ENCODE measurements at regions not wholly inside any gene's neighbourhood (a gene's known extent, or its start where the extent isn't known, plus 50 kb on each side); places are given as distances from the start of the nearest gene placed in this dataset.

DNA sequence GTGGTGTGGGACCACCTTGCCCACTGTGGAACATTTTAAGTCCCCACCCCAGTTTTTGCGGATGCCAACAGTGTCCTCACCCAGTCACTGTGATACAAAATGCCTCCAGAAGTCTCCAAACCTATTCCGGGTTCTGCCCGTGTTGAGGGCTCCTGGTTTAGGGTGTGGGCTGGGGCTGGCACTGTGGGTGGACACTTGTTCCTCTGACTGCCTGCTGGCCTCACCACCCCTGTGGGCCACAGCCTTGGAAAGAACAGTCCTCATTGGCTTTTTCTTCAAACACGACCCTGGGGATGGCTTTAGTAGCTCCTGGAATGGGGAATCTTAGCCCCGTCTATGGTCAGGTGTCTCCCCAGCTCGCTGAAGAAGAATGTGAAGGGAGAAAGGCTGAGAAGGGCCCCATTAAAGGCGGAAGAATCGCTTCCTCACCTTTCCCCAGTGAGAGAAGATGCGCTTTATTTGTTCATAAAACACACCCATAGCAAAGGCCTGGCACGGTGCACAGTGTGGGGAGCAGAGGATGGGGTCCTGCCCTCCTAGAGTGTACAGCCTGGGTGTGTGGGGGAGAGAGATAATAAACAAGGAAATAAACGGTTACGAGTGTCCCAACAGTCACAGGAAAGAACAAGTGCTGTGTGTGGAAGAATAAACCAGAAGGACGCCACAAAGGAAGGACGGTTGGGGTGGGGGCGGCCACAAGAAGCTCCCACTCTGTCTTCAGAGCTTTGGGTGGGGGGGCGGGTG, 56.3 kb upstream of the SLC22A11 start:
- no peak for DNase-seq (ENCODE audit: low read depth in 1 of 2, low spot score in 1 of 2)

DNA sequence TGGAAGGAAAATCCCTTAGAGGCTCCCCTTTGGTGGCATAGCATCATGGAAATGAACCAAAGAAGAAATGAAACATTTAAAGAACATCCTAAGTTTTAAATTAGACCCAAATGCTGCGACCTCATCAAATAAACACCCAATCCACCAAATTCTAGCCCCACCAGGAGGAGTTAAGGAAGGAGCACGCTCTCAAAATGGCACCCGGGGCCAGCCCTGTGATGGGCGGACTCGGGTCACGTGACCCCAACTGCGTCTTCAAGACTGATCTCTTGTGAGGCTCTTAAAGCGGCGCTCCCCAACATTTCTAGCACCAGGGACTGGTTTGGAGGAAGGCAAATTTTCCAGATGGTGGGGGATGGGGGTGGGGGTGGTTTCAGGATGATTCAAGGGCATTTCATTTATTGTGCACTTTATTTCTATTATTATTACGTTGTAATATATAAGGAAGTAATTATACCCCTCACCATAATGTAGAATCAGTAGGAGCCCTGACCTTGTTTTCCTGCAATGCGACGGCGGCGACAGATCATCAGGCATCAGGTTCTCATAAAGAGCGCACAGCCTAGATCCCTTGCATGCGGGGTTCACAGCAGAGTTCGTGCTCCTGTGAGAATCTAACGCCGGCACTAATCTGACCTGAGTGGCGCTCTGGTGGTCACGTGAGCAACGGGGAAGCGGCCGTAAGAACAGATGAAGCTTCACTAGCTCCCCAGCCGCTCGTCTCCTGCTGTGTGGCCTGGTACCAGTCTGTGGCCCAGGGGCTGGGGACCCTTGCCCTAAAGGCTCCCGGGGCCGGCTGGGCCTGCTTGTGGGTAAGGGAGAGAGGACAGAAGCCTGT, 55.3 kb upstream of the SLC22A11 start:
- DNase-seq (ENCODE audit: low read depth in 1 of 2, low spot score in 1 of 2) = no peak

DNA sequence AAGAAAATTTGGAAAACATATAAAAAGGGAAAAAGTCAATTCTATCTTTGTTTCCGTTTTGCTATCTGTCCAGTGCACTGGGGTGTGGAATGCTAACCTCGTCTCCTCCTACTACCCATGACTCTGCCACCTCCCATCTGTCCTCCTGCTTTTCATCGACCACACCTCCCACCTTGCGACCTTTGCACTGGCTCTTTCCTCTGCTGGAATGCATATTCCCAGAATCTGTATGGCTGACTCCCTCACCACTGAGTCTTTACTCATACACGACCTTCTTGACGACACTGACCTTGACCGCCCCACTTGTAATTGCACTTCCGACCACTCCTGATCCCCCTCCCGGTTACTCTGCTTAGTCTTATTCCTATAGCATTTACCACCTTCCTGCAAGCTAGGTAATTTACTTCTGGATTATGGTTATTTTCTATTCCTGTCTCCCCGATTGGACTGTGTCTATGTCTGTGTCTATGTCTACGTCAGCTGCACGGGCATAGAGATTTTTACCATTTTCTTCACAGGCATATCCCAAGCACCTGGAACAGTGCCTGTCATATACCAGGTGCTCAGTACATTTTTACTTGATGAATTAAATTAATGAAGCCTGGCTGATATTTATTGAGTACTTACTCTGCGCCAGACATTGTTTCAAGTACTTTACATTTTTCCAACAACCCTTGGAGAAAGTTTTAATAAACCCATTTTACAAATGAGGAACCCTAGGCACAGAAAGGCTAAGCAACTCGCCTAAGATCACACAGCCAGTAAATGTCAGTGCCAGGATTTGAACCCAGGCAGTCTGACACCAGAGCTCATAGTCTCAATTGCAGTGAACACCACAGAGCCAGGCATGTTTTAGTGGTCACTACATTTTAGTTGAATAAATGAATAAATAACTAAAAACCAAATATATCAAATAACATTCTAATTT, 54.0 kb upstream of the SLC22A11 start:
- DNase-seq (ENCODE audit: low read depth in 1 of 2, low spot score in 1 of 2) = no peak

DNA sequence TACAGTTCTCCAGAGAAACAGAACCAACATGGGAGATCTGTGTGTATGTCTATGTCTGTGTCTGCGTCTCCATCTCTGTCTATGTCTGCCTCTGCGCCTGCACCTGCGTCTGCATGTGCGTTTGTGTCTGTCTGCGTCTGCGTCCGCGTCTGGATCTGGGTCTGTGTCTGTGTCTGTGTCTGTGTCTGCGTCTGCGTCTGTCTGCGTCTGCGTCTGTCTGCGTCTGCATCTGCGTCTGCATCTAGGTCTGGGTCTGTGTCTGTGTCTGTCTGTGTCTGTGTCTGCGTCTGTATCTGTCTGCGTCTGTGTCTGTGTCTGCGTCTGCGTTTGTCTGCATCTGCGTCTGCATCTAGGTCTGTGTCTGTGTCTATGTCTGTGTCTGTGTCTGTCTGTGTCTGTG, 53.1 kb upstream of the SLC22A11 start:
- no peak for DNase-seq (ENCODE audit: low read depth in 1 of 2, low spot score in 1 of 2)

DNA sequence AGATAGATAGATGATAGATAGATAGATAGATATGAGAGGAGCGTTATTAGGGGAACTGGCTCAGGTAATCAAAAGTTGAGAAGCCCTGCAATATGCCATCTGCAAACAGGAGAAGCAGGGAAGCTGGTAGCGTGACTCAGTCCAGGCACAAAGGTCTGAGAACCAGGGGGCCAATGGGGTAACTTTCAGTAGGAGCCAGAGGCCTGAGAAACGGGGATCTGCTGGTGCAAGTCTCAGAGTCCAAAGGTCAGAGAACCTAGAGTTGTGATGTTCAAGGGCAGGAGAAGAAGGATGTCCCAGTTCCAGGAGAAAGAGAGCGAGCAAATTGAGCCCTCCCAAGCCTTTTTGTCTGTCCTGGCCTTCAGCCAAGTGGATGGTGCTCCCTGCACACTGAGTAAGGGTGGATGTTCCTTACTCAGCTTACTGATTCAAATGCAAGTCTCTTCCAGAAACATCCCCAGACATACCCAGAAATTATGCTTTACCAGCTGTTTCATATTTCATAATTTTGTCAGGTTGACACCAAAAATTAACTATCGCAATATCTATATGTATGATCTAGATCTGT, 52.5 kb upstream of the SLC22A11 start:
- DNase-seq (ENCODE audit: low read depth in 1 of 2, low spot score in 1 of 2) = no peak

DNA sequence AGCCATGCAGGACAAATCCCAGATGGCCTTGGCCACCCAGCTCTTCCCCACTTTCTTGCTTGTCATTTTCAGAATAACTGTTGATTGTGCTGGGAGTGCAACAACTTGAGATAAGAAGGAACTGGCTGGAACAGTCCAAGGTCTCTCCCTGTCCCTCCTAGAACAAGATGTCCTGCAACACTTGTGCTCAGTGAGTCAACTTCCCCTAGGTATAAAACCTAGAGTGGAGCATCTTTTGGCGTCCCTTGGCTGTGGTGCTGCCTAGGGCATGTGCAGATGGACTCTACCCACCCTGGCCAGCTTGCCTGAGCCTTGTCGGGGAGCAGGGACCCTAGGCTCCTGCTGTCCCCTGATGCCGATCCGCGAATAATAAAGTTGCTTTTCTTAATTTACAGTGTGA, 50.7 kb upstream of the SLC22A11 start:
- DNase-seq (ENCODE audit: low read depth in 1 of 2, low spot score in 1 of 2) = no peak
